Liver (tissue), 8 donors: ENCODE measurements at regions not wholly inside any gene's neighbourhood (a gene's known extent, or its start where the extent isn't known, plus 50 kb on each side); places are given as distances from the start of the nearest gene placed in this dataset.

Experiments used
- DNase-seq: peaks from one replicate; pipeline ENCODE4 v3.0.0-alpha.2; 2017; ENCODE audit warnings: low spot score
- H3K27ac ChIP-seq, 2 donors: one replicate each; pipeline ENCODE4 v1.7.0; 2013; ENCODE audit warnings: inconsistent platforms in 2 of 2, low read length in 2 of 2, control low read depth in 1 of 2, low read depth in 1 of 2, mild to moderate bottlenecking in 1 of 2
- H3K27me3 ChIP-seq, 4 donors: one replicate each; pipeline versions ENCODE4 v1.6.1 to v1.7.0; 2013; ENCODE audit warnings: low read length in 3 of 4, inconsistent platforms in 1 of 4, mild to moderate bottlenecking in 1 of 4, moderate library complexity in 1 of 4; ENCODE audit not compliant: control insufficient read depth in 4 of 4, insufficient read depth in 4 of 4
- H3K36me3 ChIP-seq, 4 donors: one replicate each; pipeline versions ENCODE4 v1.6.1 to v1.7.0; 2013; ENCODE audit warnings: low read length in 3 of 4, mild to moderate bottlenecking in 3 of 4, low read depth in 1 of 4, moderate library complexity in 1 of 4; ENCODE audit not compliant: control insufficient read depth in 4 of 4, insufficient read depth in 3 of 4
- H3K4me1 ChIP-seq, 4 donors: one replicate each; pipeline versions ENCODE4 v1.6.1 to v1.7.0; 2013; ENCODE audit warnings: low read length in 3 of 4, mild to moderate bottlenecking in 3 of 4, moderate library complexity in 1 of 4; ENCODE audit not compliant: control insufficient read depth in 4 of 4, insufficient read depth in 4 of 4
- H3K4me3 ChIP-seq, 3 donors: one replicate each; pipeline versions ENCODE4 v1.6.1 to v1.7.0; 2013; ENCODE audit warnings: low read length in 3 of 3, control low read depth in 1 of 3, low read depth in 1 of 3, mild to moderate bottlenecking in 1 of 3
- H3K9ac ChIP-seq, 2 donors: one replicate each; pipeline ENCODE4 v1.7.0; 2013; ENCODE audit warnings: low read length in 2 of 2, mild to moderate bottlenecking in 2 of 2, moderate library complexity in 2 of 2, control low read depth in 1 of 2, low read depth in 1 of 2
- H3K9me3 ChIP-seq, 4 donors: one replicate each; pipeline versions ENCODE4 v1.6.1 to v1.7.0; 2013; ENCODE audit warnings: low read length in 3 of 4; ENCODE audit not compliant: control insufficient read depth in 4 of 4
- ATF3 ChIP-seq: IDR thresholded peaks from 2 replicates; pipeline ENCODE4 v1.6.1; 2016; ENCODE audit warnings: antibody characterized with exemption
- CTCF ChIP-seq: fragments of 150-350 bp; IDR thresholded peaks from 2 replicates; pipeline ENCODE4 v1.5.1; 2017; ENCODE audit warnings: improper control_type of control experiment, low read depth, low read length; ENCODE audit not compliant: missing input control
- EGR1 ChIP-seq, 2 donors: IDR thresholded peaks; 2 replicates each; pipeline ENCODE4 v1.6.1; 2016 to 2018; ENCODE audit warnings: antibody characterized with exemption in 2 of 2, low read depth in 2 of 2
- FOXA1 ChIP-seq: IDR thresholded peaks from 2 replicates; pipeline ENCODE4 v1.6.1; 2016; ENCODE audit warnings: antibody characterized with exemption
- FOXA2 ChIP-seq: IDR thresholded peaks from 2 replicates; pipeline ENCODE4 v1.6.1; 2016; ENCODE audit warnings: antibody characterized with exemption
- GABPA ChIP-seq, 2 donors: IDR thresholded peaks in 1 of 2; conservative IDR thresholded peaks in 1 of 2; 2 replicates each; pipeline ENCODE4 v1.6.1; 2016; ENCODE audit warnings: antibody characterized with exemption in 2 of 2, mild to moderate bottlenecking in 1 of 2, moderate library complexity in 1 of 2
- HNF4A ChIP-seq, 2 donors: conservative IDR thresholded peaks; 2 replicates each; pipeline ENCODE4 v1.6.1; 2016; ENCODE audit warnings: antibody characterized with exemption in 2 of 2, mild to moderate bottlenecking in 2 of 2
- HNF4G ChIP-seq: IDR thresholded peaks from 2 replicates; pipeline ENCODE4 v1.6.1; 2016; ENCODE audit warnings: antibody characterized with exemption
- JUND ChIP-seq, 2 donors: IDR thresholded peaks; 2 replicates each; pipeline ENCODE4 v1.6.1; 2016; ENCODE audit warnings: antibody characterized with exemption in 2 of 2
- MAX ChIP-seq: IDR thresholded peaks from 2 replicates; pipeline ENCODE4 v1.6.1; 2016; ENCODE audit warnings: antibody characterized with exemption
- RAD21 ChIP-seq, 2 donors: IDR thresholded peaks; 2 replicates each; pipeline ENCODE4 v1.6.1; 2016; ENCODE audit warnings: antibody characterized with exemption in 2 of 2, mild to moderate bottlenecking in 2 of 2
- REST ChIP-seq: IDR thresholded peaks from 2 replicates; pipeline ENCODE4 v1.6.1; 2016; ENCODE audit warnings: antibody characterized with exemption, mild to moderate bottlenecking
- RXRA ChIP-seq, 2 donors: IDR thresholded peaks; 2 replicates each; pipeline ENCODE4 v1.6.1; 2017 to 2018; ENCODE audit warnings: antibody characterized with exemption in 2 of 2, mild to moderate bottlenecking in 1 of 2
- TAF1 ChIP-seq: conservative IDR thresholded peaks from 2 replicates; pipeline ENCODE4 v1.6.1; 2016; ENCODE audit warnings: antibody characterized with exemption, mild to moderate bottlenecking
- YY1 ChIP-seq: IDR thresholded peaks from 2 replicates; pipeline ENCODE4 v1.6.1; 2016; ENCODE audit warnings: antibody characterized with exemption, mild to moderate bottlenecking
- ZBTB33 ChIP-seq: IDR thresholded peaks from 2 replicates; pipeline ENCODE4 v1.6.1; 2016; ENCODE audit warnings: antibody characterized with exemption
- WGBS: extraction: QIAGEN DNeasy Blood & Tissue Kit; methylation state at CpG from one replicate; pipeline ENCODE4 v1.1.7; 2013; 5-methylcytosine and 5-hydroxymethylcytosine counted together
- donor health status: healthy.
- donor health status: healthy.
- donor health status: healthy.
- donor health status: healthy.
- donor health status: healthy.

GRCh38 chr21:16976193-16976592, 536.6 kb upstream of the CXADR start:
- Histone ChIP-seq H3K36me3 (no peaks in the 10 kb centered on the region), H3K27me3 (no peaks in the 10 kb centered on the region), H3K27ac (no peak overlapping the region), H3K9ac (no peak overlapping the region), H3K9me3 (no peaks in the 10 kb centered on the region), H3K4me3 (no peak overlapping the region), H3K4me1 (peaks cover 0 to 7% (median under 1%) of the 10 kb centered on the region in 4 donors)
- 52% methylated on average over 2 of the region's 2 CpGs for WGBS
- DNase-seq: no peak
- TF ChIP-seq MAX: no peak
- TF ChIP-seq JUND (IDR thresholded peaks at IDR 0.05): no peak

- Histone ChIP-seq H3K9me3 (no peaks in the 10 kb centered on the region), H3K27ac (no peak overlapping the region), H3K9ac (no peak overlapping the region), H3K36me3 (no peaks in the 10 kb centered on the region), H3K27me3 (no peaks in the 10 kb centered on the region), H3K4me1 (peaks cover 0 to 7% (median under 1%) of the 10 kb centered on the region in 4 donors), H3K4me3 (no peak overlapping the region)
- 91% methylated on average over 4 of the region's 4 CpGs for WGBS
- DNase-seq: no peak
- TF ChIP-seq EGR1 (IDR thresholded peaks at IDR 0.05; ENCODE audit: low read depth in 2 of 2) (no peak), RAD21 (IDR thresholded peaks at IDR 0.05) (no peak), FOXA2 (no peak), GABPA (IDR thresholded peaks at IDR 0.05 in 1 of 2, conservative IDR thresholded peaks at IDR 0.05 in 1 of 2) (no peak), TAF1 (no peak), ZBTB33 (no peak), JUND (IDR thresholded peaks at IDR 0.05) (no peak), FOXA1 (no peak), REST (no peak), MAX (no peak), ATF3 (no peak), HNF4G (no peak), HNF4A (conservative IDR thresholded peaks at IDR 0.05) (no peak), CTCF (no peak), RXRA (IDR thresholded peaks at IDR 0.05) (no peak), YY1 (no peak)
Observed at GRCh38 chr21:16978309-16978895, 534.4 kb upstream of the CXADR start.
